Testis (tissue), 2 donors: ENCODE measurements at regions not wholly inside any gene's neighbourhood (a gene's known extent, or its start where the extent isn't known, plus 50 kb on each side); places are given as distances from the start of the nearest gene placed in this dataset.

Source experiments
- DNase-seq: peaks from one replicate; pipeline ENCODE4 v3.0.0-alpha.2; 2019
- H3K27ac ChIP-seq, 2 donors: fragments of 200-600 bp; sonication (generic); one replicate each; pipeline ENCODE4 v1.5.1; 2019
- H3K27me3 ChIP-seq: fragments of 200-600 bp; sonication (generic); one replicate; pipeline ENCODE4 v1.5.1; 2019
- H3K36me3 ChIP-seq: fragments of 200-600 bp; sonication (generic); one replicate; pipeline ENCODE4 v1.5.1; 2017; ENCODE audit warnings: low read depth; ENCODE audit errors: missing control alignments
- H3K4me1 ChIP-seq: fragments of 200-600 bp; sonication (generic); one replicate; pipeline ENCODE4 v1.5.1; 2019
- H3K4me3 ChIP-seq, 2 donors: fragments of 200-600 bp; sonication (generic); one replicate each; pipeline ENCODE4 v1.5.1; 2017 to 2019
- H3K9me3 ChIP-seq: fragments of 200-600 bp; sonication (generic); one replicate; pipeline ENCODE4 v1.5.1; 2017
- CTCF ChIP-seq, 3 experiments: fragments of 450-650 bp in 2 of 3; fragments of 200-600 bp in 1 of 3; sonication (generic) in 1 of 3; IDR thresholded peaks; one replicate each; pipeline ENCODE4 v1.5.1; 2016 to 2019; ENCODE audit warnings: antibody characterized with exemption in 3 of 3, mild to moderate bottlenecking in 2 of 3, moderate library complexity in 1 of 3
- POLR2A ChIP-seq: fragments of 450-650 bp; IDR thresholded peaks from one replicate; pipeline ENCODE4 v1.6.1; 2017; ENCODE audit warnings: antibody characterized with exemption, mild to moderate bottlenecking, moderate library complexity
- WGBS, 2 donors: methylation state at CpG; one replicate each; pipeline ENCODE4 v1.1.5; 2018; 5-methylcytosine and 5-hydroxymethylcytosine counted together
- intact Hi-C: fragments of 100-400 bp; cut with DNase I; formaldehyde crosslinking; loops from one replicate; pipeline ENCODE4 v1.15.1; 2023; ENCODE audit warnings: low total_unique reads

GRCh38 chr5:174371600-174372094, 326.1 kb downstream of the NSG2 start:
- Histone ChIP-seq H3K4me3 (no peak overlapping the region), H3K27me3 (no peaks in the 10 kb centered on the region), H3K9me3 (no peaks in the 10 kb centered on the region), H3K36me3 (no peaks in the 10 kb centered on the region), H3K4me1 (no peaks in the 10 kb centered on the region), H3K27ac (no peak overlapping the region)
- 57 to 63% methylated on average over 8 to 10 of the region's 10 CpGs for WGBS, 2 donors
- no peak for DNase-seq
- no peak for TF ChIP-seq POLR2A
- no peak for TF ChIP-seq CTCF (IDR thresholded peaks at IDR 0.05)
- intact Hi-C loops, result no loop called here

GRCh38 chr5:174374206-174374605, 328.7 kb downstream of the NSG2 start:
- Histone ChIP-seq H3K27ac (no peak overlapping the region), H3K4me3 (no peak overlapping the region), H3K27me3 (no peaks in the 10 kb centered on the region), H3K4me1 (no peaks in the 10 kb centered on the region), H3K36me3 (no peaks in the 10 kb centered on the region), H3K9me3 (no peaks in the 10 kb centered on the region)
- DNase-seq, result no peak
- TF ChIP-seq POLR2A, result no peak
- TF ChIP-seq CTCF (IDR thresholded peaks at IDR 0.05), result no peak
- intact Hi-C loops, result no loop called here
- 79 to 85% methylated on average over 8 of the region's 8 CpGs for WGBS, 2 donors

- Histone ChIP-seq H3K36me3 (no peaks in the 10 kb centered on the region), H3K27ac (no peak overlapping the region), H3K27me3 (no peaks in the 10 kb centered on the region), H3K9me3 (no peaks in the 10 kb centered on the region), H3K4me3 (no peak overlapping the region), H3K4me1 (no peaks in the 10 kb centered on the region)
- intact Hi-C loops, result no loop called here
- 72 to 74% methylated on average over 4 of the region's 4 CpGs for WGBS, 2 donors
- no peak for DNase-seq
- no peak for TF ChIP-seq CTCF (IDR thresholded peaks at IDR 0.05)
- no peak for TF ChIP-seq POLR2A
These were observed 330.6 kb downstream of the NSG2 start for GRCh38 chr5:174376056-174376455.

GRCh38 chr5:174376726-174377373, 331.3 kb downstream of the NSG2 start:
- Histone ChIP-seq H3K4me1 (no peaks in the 10 kb centered on the region), H3K36me3 (no peaks in the 10 kb centered on the region), H3K27ac (no peak overlapping the region), H3K27me3 (no peaks in the 10 kb centered on the region), H3K4me3 (no peak overlapping the region), H3K9me3 (no peaks in the 10 kb centered on the region)
- DNase-seq, result no peak
- 79 to 89% methylated on average over 6 of the region's 6 CpGs for WGBS, 2 donors
- TF ChIP-seq POLR2A (no peak), CTCF (IDR thresholded peaks at IDR 0.05) (no peak)
- intact Hi-C loops, result no loop called here
